HepG2 (cell line): ENCODE measurements at regions not wholly inside any gene's neighbourhood (a gene's known extent, or its start where the extent isn't known, plus 50 kb on each side); places are given as distances from the start of the nearest gene placed in this dataset.

Experiments used
- AGO1 ChIP-seq: fragments of 200-400 bp; formaldehyde crosslinking; IDR thresholded peaks from 2 replicates; pipeline ENCODE4 v1.6.1; 2017; ENCODE audit warnings: mild to moderate bottlenecking, low read depth, low read length, moderate library complexity; ENCODE audit not compliant: poor library complexity, severe bottlenecking
- ATF4 ChIP-seq, 2 experiments: fragments of 450-650 bp in 1 of 2; sonication (generic) in 1 of 2; formaldehyde crosslinking; IDR thresholded peaks; 2 replicates each; pipeline versions ENCODE4 v1.5.0 to v1.8.0; 2020 to 2022; ENCODE audit warnings: mild to moderate bottlenecking in 1 of 2, missing genetic modification reagents in 1 of 2
- CENPT ChIP-seq: sonication (generic); formaldehyde crosslinking; IDR thresholded peaks from 2 replicates; pipeline ENCODE4 v1.8.0; 2022; ENCODE audit warnings: low read depth, mild to moderate bottlenecking, moderate library complexity, missing genetic modification reagents
- DRAP1 ChIP-seq: IDR thresholded peaks from 2 replicates; pipeline ENCODE4 v1.6.1; 2016; ENCODE audit warnings: missing genetic modification reagents, missing compliant biosample characterization
- GABPA ChIP-seq, 2 experiments: IDR thresholded peaks; 2 replicates each; pipeline ENCODE4 v1.6.1; 2011 to 2016; ENCODE audit warnings: low read depth in 2 of 2, low read length in 1 of 2, missing biosample characterization in 1 of 2, missing genetic modification characterization in 1 of 2
- GPBP1L1 ChIP-seq: sonication (generic); formaldehyde crosslinking; IDR thresholded peaks from 2 replicates; pipeline ENCODE4 v1.5.0; 2020; ENCODE audit warnings: mild to moderate bottlenecking, missing genetic modification reagents
- ISL2 ChIP-seq: sonication (generic); formaldehyde crosslinking; IDR thresholded peaks from 2 replicates; pipeline ENCODE4 v1.5.0; 2020; ENCODE audit warnings: missing genetic modification reagents
- PHF20 ChIP-seq: sonication (generic); formaldehyde crosslinking; IDR thresholded peaks from 2 replicates; pipeline ENCODE4 v1.5.0; 2020; ENCODE audit warnings: mild to moderate bottlenecking, missing genetic modification reagents
- SALL2 ChIP-seq: sonication (generic); formaldehyde crosslinking; IDR thresholded peaks from 2 replicates; pipeline ENCODE4 v1.8.1; 2023; ENCODE audit warnings: mild to moderate bottlenecking, missing genetic modification reagents, inconsistent platforms
- SIN3B ChIP-seq: fragments of 150-350 bp; IDR thresholded peaks from 2 replicates; pipeline ENCODE4 v1.6.1; 2014; ENCODE audit warnings: low read length
- SIX4 ChIP-seq: sonication (generic); formaldehyde crosslinking; IDR thresholded peaks from 2 replicates; pipeline ENCODE4 v1.4.0; 2020; ENCODE audit warnings: missing genetic modification reagents
- SNRNP70 ChIP-seq: fragments of 200-400 bp; formaldehyde crosslinking; IDR thresholded peaks from 2 replicates; pipeline ENCODE4 v1.6.1; 2017; ENCODE audit warnings: mild to moderate bottlenecking, low read depth, low read length, moderate library complexity
- TCF7L2 ChIP-seq: IDR thresholded peaks from 2 replicates; pipeline ENCODE4 v1.6.1; 2011; ENCODE audit warnings: mild to moderate bottlenecking, low read depth, low read length, moderate library complexity
- ZEB1 ChIP-seq: IDR thresholded peaks from 2 replicates; pipeline ENCODE4 v1.6.1; 2012; ENCODE audit warnings: mild to moderate bottlenecking, low read depth, inconsistent platforms; ENCODE audit not compliant: insufficient replicate concordance
- ZNF12 ChIP-seq: sonication (generic); formaldehyde crosslinking; IDR thresholded peaks from 2 replicates; pipeline ENCODE4 v1.5.0; 2020; ENCODE audit warnings: missing genetic modification reagents
- ZNF138 ChIP-seq: sonication (generic); formaldehyde crosslinking; IDR thresholded peaks from 2 replicates; pipeline ENCODE4 v1.5.0; 2020; ENCODE audit warnings: mild to moderate bottlenecking, low read depth, missing genetic modification reagents
- ZNF280B ChIP-seq: sonication (generic); formaldehyde crosslinking; IDR thresholded peaks from 2 replicates; pipeline ENCODE4 v1.5.0; 2020; ENCODE audit warnings: missing genetic modification reagents, mild to moderate bottlenecking, borderline replicate concordance
- ZNF331 ChIP-seq: sonication (generic); formaldehyde crosslinking; IDR thresholded peaks from 2 replicates; pipeline ENCODE4 v1.4.0; 2020; ENCODE audit warnings: missing genetic modification reagents
- ZNF343 ChIP-seq: sonication (generic); formaldehyde crosslinking; IDR thresholded peaks from 2 replicates; pipeline ENCODE4 v1.4.0; 2020; ENCODE audit warnings: mild to moderate bottlenecking, missing genetic modification reagents
- ZNF414 ChIP-seq: sonication (generic); formaldehyde crosslinking; IDR thresholded peaks from 2 replicates; pipeline ENCODE4 v1.5.0; 2020; ENCODE audit warnings: missing genetic modification reagents
- ZNF747 ChIP-seq: sonication (generic); formaldehyde crosslinking; IDR thresholded peaks from 2 replicates; pipeline ENCODE4 v1.8.1; 2023; ENCODE audit warnings: missing genetic modification reagents, mild to moderate bottlenecking, borderline replicate concordance
- ZNF776 ChIP-seq: sonication (generic); formaldehyde crosslinking; IDR thresholded peaks from 2 replicates; pipeline ENCODE4 v1.4.0; 2020; ENCODE audit warnings: mild to moderate bottlenecking, missing genetic modification reagents
- ZNF781 ChIP-seq: sonication (generic); formaldehyde crosslinking; IDR thresholded peaks from 2 replicates; pipeline ENCODE4 v1.5.1; 2020; ENCODE audit warnings: borderline replicate concordance, mild to moderate bottlenecking, missing genetic modification reagents; ENCODE audit errors: not compliant biosample characterization
- ZNF788 ChIP-seq: sonication (generic); formaldehyde crosslinking; IDR thresholded peaks from 2 replicates; pipeline ENCODE4 v1.5.0; 2020; ENCODE audit warnings: mild to moderate bottlenecking, missing genetic modification reagents, borderline replicate concordance
- ZNF879 ChIP-seq: sonication (generic); formaldehyde crosslinking; IDR thresholded peaks from 2 replicates; pipeline ENCODE4 v1.8.1; 2023; ENCODE audit warnings: missing genetic modification reagents
- ZSCAN20 ChIP-seq: sonication (generic); formaldehyde crosslinking; IDR thresholded peaks from 2 replicates; pipeline ENCODE4 v1.4.0; 2020; ENCODE audit warnings: missing genetic modification reagents, mild to moderate bottlenecking, borderline replicate concordance

GRCh38 chr11:107196732-107197131 is 178.5 kb upstream of the GUCY1A2 start (continued):
- no peak for TF ChIP-seq ZNF414 (CRISPR knock-in tag)
- TF ChIP-seq ZSCAN20 = no peak
- TF ChIP-seq ZNF138 (CRISPR knock-in tag) = no peak
- TF ChIP-seq PHF20 = no peak
- TF ChIP-seq SIX4 (CRISPR knock-in tag) = no peak
- no peak for TF ChIP-seq SALL2
- no peak for TF ChIP-seq SNRNP70
- peak; percentile 54 for TF ChIP-seq ISL2 (CRISPR knock-in tag)
- TF ChIP-seq ZNF747 = no peak
- TF ChIP-seq ZEB1 = no peak
- TF ChIP-seq CENPT (CRISPR knock-in tag) = no peak
- no peak for TF ChIP-seq ZNF781 (CRISPR knock-in tag)
- no peak; the same call in 1 of the 2 replicates for TF ChIP-seq ZNF12 (CRISPR knock-in tag)
- no peak for TF ChIP-seq ZNF280B (CRISPR knock-in tag)
- TF ChIP-seq AGO1 = no peak
- no peak for TF ChIP-seq ATF4 (CRISPR knock-in tag; IDR thresholded peaks at IDR 0.05)
- no peak for TF ChIP-seq GABPA (IDR thresholded peaks at IDR 0.05; ENCODE audit: low read depth, low read length)
- 0 out of 2 replicates have a peak, but pooled peaks have one; percentile 20 for TF ChIP-seq GABPA (CRISPR knock-in tag; IDR thresholded peaks at IDR 0.05; ENCODE audit: low read depth)
- TF ChIP-seq ZNF776 (CRISPR knock-in tag) = no peak
- TF ChIP-seq GPBP1L1 = no peak
- peak; percentile 40; the same call in 1 of the 2 replicates for TF ChIP-seq DRAP1 (CRISPR knock-in tag)
- TF ChIP-seq ZNF331 (CRISPR knock-in tag) = peak; percentile 55; the same call in 1 of the 2 replicates
- no peak for TF ChIP-seq SIN3B
- TF ChIP-seq TCF7L2 = no peak
- no peak for TF ChIP-seq ZNF343 (CRISPR knock-in tag)
- no peak for TF ChIP-seq ZNF788
- TF ChIP-seq ZNF879 (CRISPR knock-in tag) = no peak
